HL-60/S4 treated with phorbol 12-myristate 13-acetate at 8.2 ng/mL for 4 days and 3 days (cell line): ENCODE measurements at regions not wholly inside any gene's neighbourhood (a gene's known extent, or its start where the extent isn't known, plus 50 kb on each side); places are given as distances from the start of the nearest gene placed in this dataset.

ENCODE experiments used
- in situ Hi-C: fragments of 300-500 bp; cut with MboI; formaldehyde crosslinking; loops from 2 replicates; pipeline ENCODE4 v1.15.0; 2022; ENCODE audit warnings: low sequenced_read_pairs

GRCh38 chr19:30757837-30758617 is 385.8 kb downstream of the ZNF536 start:
- in situ Hi-C loops: no loop called here

DNA sequence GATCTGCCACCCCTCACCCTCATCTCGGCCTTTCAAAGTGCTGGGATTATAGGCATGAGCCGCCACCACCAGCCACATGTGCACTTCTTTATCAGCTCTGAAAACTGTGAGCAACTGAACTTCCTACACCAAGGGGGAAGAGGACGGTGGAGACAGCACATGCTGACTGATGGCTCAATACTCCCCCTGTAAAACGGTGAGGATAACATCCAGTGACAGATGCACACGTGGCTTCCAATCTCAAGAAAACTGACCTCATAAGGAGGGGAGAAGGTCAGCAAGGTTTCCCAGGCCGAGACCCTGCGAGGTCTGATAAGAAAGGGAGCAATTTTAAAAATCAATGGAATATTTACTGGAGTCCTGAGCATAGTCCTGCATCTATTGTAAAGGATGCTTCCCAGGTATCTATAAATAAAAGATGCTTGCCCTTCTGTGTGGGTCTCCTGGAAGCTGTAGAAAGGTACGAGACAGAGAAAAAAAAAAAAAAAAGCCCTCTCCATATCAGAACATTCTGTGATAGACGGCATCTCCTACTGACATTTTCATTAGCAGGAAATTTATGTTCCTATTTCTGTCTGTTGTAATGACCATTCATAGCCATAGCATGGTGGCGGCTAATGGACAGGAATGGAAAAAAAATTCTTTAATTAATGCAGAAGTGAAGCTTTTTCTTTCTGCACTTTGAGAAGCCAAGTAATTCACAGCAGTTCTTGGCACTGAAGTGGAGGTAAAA is 385.1 kb downstream of the ZNF536 start:
- in situ Hi-C loops: no loop called here

GRCh38 chr19:30755581-30755980 is 383.4 kb downstream of the ZNF536 start:
- in situ Hi-C loops: no loop called here

- in situ Hi-C loops: no loop called here
Measured at GRCh38 chr19:30754162-30754561, 382.0 kb downstream of the ZNF536 start.

DNA sequence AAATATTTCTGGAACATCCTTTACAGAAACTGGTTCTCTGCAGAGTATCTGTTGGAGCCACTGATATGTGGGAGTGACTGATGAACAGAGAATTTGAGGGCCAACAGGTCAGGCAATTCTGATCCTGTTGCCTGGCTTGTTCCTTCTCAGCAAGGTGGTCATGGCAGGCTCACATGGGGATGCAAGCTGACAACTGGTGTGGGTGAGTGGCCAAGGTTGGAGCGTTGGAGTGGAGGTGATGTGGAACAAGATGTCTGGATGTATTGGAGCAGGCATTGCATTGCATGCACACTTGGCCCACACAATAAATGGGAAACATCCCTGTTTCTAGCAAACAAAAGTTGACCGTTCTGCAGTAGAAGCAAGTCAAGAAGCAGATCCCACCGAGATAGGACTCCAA is 380.7 kb downstream of the ZNF536 start:
- in situ Hi-C loops: no loop called here

DNA sequence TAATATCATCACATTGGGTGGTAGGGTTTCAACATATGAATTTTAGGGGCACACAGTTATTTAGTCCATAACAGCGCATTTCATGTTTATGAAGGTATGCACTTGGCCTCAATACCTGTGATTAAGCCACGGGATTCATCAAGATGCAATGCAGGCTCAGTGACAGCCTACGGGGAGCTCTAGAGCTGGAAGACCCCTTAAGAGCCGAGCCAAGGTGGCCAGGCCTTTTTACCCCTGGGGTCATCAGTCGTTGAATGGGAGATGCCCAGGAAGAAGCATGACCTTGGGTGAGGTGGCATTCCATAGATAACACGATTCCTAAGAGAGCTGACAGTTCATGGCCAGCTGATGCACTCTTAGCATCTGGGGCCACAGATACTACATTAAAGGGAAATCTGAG is 380.0 kb downstream of the ZNF536 start:
- in situ Hi-C loops: no loop called here

DNA sequence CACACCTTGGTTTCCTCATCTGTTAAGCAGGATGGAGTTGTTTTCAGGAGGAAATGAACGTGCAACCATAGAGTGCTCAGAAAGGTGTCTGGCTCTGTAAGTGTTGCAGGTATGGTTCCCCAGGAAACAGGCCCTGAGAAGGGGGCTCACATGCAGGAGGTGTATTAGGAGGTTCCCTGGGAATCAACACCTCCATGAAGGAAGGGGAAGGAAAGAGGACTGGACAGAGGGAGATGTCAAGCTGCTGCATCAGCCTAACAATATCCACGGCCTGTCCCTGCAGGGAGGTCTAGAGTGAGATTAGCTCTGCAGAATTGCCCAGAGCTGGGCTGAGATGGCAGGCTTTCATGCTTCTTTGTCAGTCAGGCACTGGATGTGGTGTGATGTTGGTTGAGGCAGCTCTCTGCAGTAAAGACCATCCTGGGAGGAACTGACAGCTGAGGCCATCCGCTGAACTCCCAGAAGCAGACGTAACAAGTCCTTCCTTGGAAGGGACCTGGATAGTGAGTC is 373.3 kb downstream of the ZNF536 start:
- in situ Hi-C loops: no loop called here

- in situ Hi-C loops: no loop called here
Measured at GRCh38 chr19:30744741-30745475, 372.7 kb downstream of the ZNF536 start.

DNA sequence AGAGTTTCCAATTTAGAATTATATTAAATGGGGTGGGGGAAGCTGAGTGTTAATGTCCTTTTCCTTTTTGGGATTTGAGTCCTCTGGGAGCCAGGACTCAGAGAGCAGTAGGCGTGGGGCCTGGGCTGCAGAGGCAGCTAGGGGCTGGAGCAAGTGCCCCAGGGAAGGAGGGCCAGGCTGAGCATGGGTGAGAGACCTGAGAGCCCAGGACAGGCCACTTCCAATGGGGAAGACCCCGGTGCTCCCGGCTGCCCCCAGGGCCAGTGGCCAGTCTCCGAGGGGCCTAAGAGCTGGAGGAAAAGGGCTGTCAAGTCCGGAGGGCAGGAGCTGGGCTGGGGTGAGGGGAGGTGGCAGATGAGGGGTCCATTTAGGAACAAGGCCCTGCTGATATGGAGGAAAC is 371.5 kb downstream of the ZNF536 start:
- in situ Hi-C loops: no loop called here

DNA sequence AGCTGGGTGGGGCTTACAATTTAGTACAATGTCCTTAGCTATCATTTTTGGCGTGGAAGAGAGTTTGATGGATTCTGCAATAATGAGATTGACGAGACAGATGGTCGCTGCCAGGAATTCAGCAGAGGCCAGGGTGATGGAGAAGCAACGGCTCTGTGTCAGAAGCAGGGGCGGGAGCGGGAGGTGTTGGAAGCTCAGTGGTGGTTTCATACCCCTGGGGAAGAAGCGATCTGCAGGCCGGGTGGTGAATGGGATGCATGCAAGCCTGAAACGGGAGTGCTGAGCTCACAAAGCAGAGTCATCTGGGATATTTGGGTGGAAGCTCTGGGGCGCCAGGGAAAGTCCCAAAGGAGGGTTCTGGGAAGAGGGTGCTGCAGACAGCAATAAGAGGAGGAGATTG is 370.8 kb downstream of the ZNF536 start:
- in situ Hi-C loops: no loop called here

DNA sequence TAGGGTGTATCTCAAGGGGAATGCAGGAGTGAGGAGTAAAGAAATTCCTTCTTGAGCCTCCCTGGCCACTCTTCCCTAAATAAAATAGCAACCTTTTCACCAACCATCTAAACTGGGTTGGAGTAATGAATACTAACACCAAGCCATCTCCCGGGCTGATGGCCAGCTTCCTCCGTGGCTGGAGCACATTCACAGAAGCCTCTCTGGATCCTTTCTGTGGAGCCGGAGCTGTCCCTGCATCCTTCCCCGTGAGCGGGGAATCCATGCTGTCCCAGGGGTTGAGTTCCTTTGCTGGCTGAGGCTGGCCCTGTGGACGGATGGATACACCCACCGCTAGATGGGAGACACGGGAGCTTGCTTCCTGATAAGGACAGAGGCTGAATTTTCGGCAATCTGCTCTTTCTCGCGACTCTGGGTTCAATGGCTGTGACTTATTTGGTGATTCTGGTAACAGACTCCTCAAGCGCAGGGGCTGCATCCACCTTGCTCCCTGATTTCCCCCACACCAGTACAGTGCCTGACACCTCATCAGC is 370.3 kb downstream of the ZNF536 start:
- in situ Hi-C loops: no loop called here

DNA sequence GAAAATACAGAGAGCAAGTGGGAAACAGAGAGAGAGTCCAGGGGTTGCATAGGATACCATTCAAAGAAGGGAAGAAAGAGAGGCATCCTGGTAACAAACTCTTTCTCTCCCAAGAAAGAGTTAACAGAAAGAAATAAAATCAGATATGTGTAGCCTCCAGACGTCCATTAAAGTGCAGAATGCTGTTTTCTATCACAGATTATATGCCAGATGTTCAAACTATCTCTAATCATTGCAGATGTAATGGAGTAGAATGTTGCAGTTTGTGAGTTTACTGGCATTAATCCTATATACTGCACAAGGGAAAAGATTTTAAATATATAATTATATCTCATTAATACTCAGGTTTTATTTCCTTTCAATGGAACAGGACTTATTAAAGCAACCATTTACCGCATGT is 369.4 kb downstream of the ZNF536 start:
- in situ Hi-C loops: no loop called here

- in situ Hi-C loops: no loop called here
Measured at GRCh38 chr19:30739394-30739793, 367.2 kb downstream of the ZNF536 start.

DNA sequence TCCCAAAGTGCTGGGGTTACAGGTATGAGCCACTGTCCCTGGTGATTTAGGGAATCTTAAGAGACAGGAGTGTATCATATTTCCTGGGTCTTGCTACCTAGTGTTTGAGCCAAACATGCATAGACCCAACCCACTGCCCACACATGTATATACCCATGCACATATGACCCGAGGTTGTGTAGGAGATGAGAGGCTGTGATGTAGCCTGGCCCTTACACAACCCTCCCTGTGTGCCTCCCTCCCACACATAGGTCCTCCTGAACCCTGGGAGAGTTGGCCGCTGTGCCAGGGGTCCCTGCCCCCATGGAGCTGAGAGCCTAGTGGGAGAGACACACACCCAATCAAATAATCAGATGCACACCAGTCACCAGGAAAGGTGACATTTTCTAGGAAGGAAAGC is 365.9 kb downstream of the ZNF536 start:
- in situ Hi-C loops: no loop called here

GRCh38 chr19:30734669-30735068 is 362.5 kb downstream of the ZNF536 start:
- in situ Hi-C loops: no loop called here

DNA sequence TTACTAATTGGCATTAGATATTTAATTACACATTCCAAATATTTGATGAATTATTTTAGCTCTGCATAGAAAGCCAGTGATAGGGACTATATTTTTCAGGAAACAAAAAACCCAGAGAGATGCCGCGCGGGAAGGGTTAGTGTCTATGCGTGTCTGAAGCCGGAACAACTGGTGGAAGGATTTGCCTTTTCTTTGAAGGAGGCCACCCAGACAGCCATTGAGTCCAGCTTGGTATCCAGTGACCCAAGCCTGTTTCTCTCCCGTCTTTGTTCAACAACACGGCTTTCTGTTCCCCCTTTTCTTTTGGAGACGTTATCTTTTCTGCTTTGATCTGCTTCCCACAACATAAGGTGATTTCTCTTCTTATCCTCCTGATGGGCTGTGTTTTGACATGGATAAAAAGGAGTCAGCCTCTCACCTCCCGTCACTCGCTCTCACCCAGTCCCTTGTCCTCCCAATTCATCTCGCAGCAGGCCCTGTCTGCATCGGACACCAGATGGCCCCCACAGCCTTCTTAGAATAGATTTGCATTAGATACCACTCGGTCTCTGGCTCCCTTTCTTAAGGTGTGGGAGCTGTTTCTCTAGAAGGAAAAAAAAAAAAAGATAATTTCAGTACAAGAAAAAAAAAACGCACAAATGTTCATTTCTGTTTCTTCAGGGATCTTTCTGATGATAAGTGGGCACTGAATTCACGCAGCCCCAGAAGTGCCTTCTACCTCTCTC is 361.8 kb downstream of the ZNF536 start:
- in situ Hi-C loops: no loop called here

GRCh38 chr19:30731591-30731990 is 359.4 kb downstream of the ZNF536 start:
- in situ Hi-C loops: no loop called here

- in situ Hi-C loops: no loop called here
Measured at GRCh38 chr19:30729451-30729850, 357.3 kb downstream of the ZNF536 start.

DNA sequence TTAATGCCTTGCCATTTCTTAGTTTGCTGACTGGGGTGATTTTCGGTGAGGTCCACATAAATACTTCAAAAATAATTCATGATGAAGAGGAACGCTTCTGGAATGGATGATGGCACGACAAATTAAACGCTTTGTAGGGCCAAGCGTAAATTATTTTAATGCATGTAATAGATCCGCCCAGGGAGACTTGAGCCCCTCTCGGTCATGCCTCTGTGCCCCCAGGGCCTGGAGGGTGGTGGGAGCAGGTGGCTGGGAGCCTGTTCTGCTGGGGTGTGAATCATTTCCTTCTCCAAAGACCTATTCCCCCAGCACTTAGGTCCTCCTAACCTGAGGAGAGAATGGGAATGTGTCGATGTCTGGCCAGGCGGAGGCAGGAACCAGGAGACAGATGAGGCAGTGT is 350.6 kb downstream of the ZNF536 start:
- in situ Hi-C loops: no loop called here

GRCh38 chr19:30722186-30722585 is 350.0 kb downstream of the ZNF536 start:
- in situ Hi-C loops: no loop called here

DNA sequence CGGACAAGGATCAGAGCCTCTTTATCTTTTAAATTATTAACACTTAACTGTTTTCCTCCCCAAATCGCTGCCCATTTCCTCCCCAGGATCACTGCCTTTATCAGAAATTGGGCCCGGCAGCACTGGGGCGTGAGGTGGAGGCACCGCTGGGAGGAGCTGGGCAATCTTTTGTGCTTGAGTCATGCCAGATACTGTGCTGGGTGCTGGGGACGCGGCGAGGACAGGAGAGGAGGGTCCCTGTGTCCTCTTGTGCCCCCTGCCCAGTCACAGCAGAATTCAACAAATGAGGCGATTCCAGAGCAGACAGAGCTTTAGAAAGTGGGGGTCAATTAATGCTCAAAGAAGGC is 347.8 kb downstream of the ZNF536 start:
- in situ Hi-C loops: no loop called here
